ENCODE measurements at regions not wholly inside any gene's neighbourhood (a gene's known extent, or its start where the extent isn't known, plus 50 kb on each side); places are given as distances from the start of the nearest gene placed in this dataset.

DNA sequence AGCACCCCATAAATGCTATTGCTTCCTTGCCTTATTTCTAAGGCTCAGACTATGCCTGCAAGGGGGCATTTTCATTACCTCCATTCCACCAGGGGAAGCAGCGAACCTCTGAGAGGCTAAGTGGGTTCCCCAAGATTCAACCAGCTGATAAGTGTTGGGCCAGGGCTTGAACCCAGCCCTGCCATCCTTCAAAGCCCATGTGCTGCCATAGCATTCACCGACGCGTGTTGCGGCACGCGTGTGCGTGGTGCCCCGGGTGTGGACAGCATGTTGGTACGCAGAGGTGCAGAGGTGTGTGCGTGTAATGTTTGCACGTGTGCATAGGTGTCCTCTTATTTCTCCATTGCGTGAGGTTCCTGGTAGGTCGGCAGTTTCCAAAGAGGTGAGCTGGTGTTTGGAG, 66.0 kb upstream of the PPARA start:
- TF ChIP-seq, protein P1, sequence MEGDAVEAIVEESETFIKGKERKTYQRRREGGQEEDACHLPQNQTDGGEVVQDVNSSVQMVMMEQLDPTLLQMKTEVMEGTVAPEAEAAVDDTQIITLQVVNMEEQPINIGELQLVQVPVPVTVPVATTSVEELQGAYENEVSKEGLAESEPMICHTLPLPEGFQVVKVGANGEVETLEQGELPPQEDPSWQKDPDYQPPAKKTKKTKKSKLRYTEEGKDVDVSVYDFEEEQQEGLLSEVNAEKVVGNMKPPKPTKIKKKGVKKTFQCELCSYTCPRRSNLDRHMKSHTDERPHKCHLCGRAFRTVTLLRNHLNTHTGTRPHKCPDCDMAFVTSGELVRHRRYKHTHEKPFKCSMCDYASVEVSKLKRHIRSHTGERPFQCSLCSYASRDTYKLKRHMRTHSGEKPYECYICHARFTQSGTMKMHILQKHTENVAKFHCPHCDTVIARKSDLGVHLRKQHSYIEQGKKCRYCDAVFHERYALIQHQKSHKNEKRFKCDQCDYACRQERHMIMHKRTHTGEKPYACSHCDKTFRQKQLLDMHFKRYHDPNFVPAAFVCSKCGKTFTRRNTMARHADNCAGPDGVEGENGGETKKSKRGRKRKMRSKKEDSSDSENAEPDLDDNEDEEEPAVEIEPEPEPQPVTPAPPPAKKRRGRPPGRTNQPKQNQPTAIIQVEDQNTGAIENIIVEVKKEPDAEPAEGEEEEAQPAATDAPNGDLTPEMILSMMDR (IDR thresholded peaks at IDR 0.05), result no peak
- TF ChIP-seq POLR2A (IDR thresholded peaks at IDR 0.05), result no peak
